K562 (cell line): ENCODE measurements at regions not wholly inside any gene's neighbourhood (a gene's known extent, or its start where the extent isn't known, plus 50 kb on each side); places are given as distances from the start of the nearest gene placed in this dataset.
"Not testable (repeated sequence)": the region's sequence is repeated elsewhere in the genome, so short reads cannot be mapped to it uniquely, and the experiment has no call there.

Source experiments
- CBX8 ChIP-seq: fragments of 200-600 bp; sonication (generic); IDR thresholded peaks from 2 replicates; pipeline ENCODE4 v1.6.1; 2012; ENCODE audit warnings: borderline replicate concordance, mixed run types, low read depth, mild to moderate bottlenecking, moderate library complexity, mixed read lengths, low read length, control low read depth, inconsistent platforms; ENCODE audit not compliant: poor library complexity, severe bottlenecking; ENCODE audit errors: extremely low read depth
- E2F8 ChIP-seq: fragments of 450-650 bp; IDR thresholded peaks from 2 replicates; pipeline ENCODE4 v1.7.1; 2018; ENCODE audit warnings: mild to moderate bottlenecking, low read depth; ENCODE audit not compliant: partially characterized antibody
- EP300 ChIP-seq: IDR thresholded peaks from 2 replicates; pipeline ENCODE4 v1.6.1; 2012; ENCODE audit warnings: low read length, improper control_type of control experiment
- FOXA1 ChIP-seq: fragments of 450-650 bp; IDR thresholded peaks from 2 replicates; pipeline ENCODE4 v1.6.1; 2016; ENCODE audit warnings: mild to moderate bottlenecking, borderline replicate concordance
- JUND ChIP-seq, 2 experiments: IDR thresholded peaks; 2 replicates in 1 of 2; 3 replicates in 1 of 2; pipeline ENCODE4 v1.6.1; 2011; ENCODE audit warnings: borderline replicate concordance in 2 of 2, low read depth in 2 of 2, low read length in 2 of 2, improper control_type of control experiment in 1 of 2, missing biosample characterization in 1 of 2, missing genetic modification characterization in 1 of 2, missing genetic modification reagents in 1 of 2
- PYGO2 ChIP-seq: fragments of 450-650 bp; IDR thresholded peaks from 2 replicates; pipeline ENCODE4 v1.6.1; 2016; ENCODE audit warnings: mild to moderate bottlenecking, missing genetic modification characterization, moderate library complexity, missing compliant biosample characterization
- TSC22D4 ChIP-seq: fragments of 450-650 bp; IDR thresholded peaks from 2 replicates; pipeline ENCODE4 v1.6.1; 2016; ENCODE audit warnings: missing genetic modification characterization, missing biosample characterization, control low read depth
- ZEB2 ChIP-seq: fragments of 450-650 bp; IDR thresholded peaks from 2 replicates; pipeline ENCODE4 v1.6.1; 2016
- ZNF146 ChIP-seq: IDR thresholded peaks from one replicate; pipeline ENCODE4 v1.6.1; 2018; ENCODE audit warnings: missing compliant biosample characterization; ENCODE audit not compliant: unreplicated experiment
- ZNF175 ChIP-seq: fragments of 200-800 bp; sonication (Bioruptor generic); IDR thresholded peaks from 2 replicates; pipeline ENCODE4 v1.6.1; 2016; ENCODE audit warnings: low read depth, mild to moderate bottlenecking, missing genetic modification characterization, missing compliant biosample characterization
- TF ChIP-seq, protein P1 (sequence below): fragments of 250-450 bp; sonication (Bioruptor Pico); IDR thresholded peaks from 2 replicates; pipeline ENCODE4 v1.8.0; 2021; ENCODE audit warnings: moderate library complexity, mild to moderate bottlenecking, inconsistent platforms
- TF ChIP-seq, protein P2 (sequence below): fragments of 250-450 bp; sonication (Bioruptor Pico); IDR thresholded peaks from 2 replicates; pipeline ENCODE4 v1.5.0; 2021; ENCODE audit warnings: mild to moderate bottlenecking, borderline replicate concordance
- TF ChIP-seq, protein P3 (sequence below): sonication (generic); formaldehyde crosslinking; IDR thresholded peaks from 2 replicates; pipeline ENCODE4 v1.5.0; 2020; ENCODE audit warnings: missing genetic modification reagents

DNA sequence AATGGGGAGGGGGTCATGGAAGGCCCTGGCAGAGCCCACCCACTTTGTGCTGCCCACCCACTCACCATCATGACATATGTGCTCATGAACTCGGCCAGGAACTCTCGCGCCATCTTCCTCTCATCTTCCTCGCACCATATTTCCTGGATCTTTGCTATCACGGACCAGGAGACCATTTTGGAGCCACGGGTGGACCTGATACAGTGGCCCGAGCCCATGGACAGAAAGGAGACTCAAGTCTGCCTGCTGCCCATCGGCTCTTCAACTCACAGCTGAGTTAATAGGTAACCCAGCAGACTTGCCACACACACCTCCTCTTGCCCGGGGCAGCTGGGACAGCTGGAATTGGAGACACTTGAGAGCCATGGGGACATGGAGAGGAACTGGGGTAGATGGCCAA is 1958.3 kb downstream of the FOXD4L5 start:
- TF ChIP-seq ZEB2; E2F8; ZNF146 (CRISPR knock-in tag); ZNF175 (CRISPR knock-in tag); EP300; PYGO2 (tag); FOXA1; CBX8; TSC22D4 (tag); JUND (IDR thresholded peaks at IDR 0.05; ENCODE audit: borderline replicate concordance, low read depth, low read length); JUND (tag; IDR thresholded peaks at IDR 0.05; ENCODE audit: borderline replicate concordance, low read depth, low read length): not testable (repeated sequence)
- TF ChIP-seq, protein P1, sequence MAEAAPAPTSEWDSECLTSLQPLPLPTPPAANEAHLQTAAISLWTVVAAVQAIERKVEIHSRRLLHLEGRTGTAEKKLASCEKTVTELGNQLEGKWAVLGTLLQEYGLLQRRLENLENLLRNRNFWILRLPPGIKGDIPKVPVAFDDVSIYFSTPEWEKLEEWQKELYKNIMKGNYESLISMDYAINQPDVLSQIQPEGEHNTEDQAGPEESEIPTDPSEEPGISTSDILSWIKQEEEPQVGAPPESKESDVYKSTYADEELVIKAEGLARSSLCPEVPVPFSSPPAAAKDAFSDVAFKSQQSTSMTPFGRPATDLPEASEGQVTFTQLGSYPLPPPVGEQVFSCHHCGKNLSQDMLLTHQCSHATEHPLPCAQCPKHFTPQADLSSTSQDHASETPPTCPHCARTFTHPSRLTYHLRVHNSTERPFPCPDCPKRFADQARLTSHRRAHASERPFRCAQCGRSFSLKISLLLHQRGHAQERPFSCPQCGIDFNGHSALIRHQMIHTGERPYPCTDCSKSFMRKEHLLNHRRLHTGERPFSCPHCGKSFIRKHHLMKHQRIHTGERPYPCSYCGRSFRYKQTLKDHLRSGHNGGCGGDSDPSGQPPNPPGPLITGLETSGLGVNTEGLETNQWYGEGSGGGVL (CRISPR knock-in tag) = not testable (repeated sequence)
- TF ChIP-seq, protein P2, sequence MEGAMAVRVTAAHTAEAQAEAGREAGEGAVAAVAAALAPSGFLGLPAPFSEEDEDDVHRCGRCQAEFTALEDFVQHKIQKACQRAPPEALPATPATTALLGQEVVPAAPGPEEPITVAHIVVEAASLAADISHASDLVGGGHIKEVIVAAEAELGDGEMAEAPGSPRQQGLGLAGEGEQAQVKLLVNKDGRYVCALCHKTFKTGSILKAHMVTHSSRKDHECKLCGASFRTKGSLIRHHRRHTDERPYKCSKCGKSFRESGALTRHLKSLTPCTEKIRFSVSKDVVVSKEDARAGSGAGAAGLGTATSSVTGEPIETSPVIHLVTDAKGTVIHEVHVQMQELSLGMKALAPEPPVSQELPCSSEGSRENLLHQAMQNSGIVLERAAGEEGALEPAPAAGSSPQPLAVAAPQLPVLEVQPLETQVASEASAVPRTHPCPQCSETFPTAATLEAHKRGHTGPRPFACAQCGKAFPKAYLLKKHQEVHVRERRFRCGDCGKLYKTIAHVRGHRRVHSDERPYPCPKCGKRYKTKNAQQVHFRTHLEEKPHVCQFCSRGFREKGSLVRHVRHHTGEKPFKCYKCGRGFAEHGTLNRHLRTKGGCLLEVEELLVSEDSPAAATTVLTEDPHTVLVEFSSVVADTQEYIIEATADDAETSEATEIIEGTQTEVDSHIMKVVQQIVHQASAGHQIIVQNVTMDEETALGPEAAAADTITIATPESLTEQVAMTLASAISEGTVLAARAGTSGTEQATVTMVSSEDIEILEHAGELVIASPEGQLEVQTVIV = not testable (repeated sequence)
- TF ChIP-seq, protein P3, sequence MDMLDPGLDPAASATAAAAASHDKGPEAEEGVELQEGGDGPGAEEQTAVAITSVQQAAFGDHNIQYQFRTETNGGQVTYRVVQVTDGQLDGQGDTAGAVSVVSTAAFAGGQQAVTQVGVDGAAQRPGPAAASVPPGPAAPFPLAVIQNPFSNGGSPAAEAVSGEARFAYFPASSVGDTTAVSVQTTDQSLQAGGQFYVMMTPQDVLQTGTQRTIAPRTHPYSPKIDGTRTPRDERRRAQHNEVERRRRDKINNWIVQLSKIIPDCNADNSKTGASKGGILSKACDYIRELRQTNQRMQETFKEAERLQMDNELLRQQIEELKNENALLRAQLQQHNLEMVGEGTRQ = not testable (repeated sequence)
